Thymus (tissue), 11 donors: ENCODE measurements at regions not wholly inside any gene's neighbourhood (a gene's known extent, or its start where the extent isn't known, plus 50 kb on each side); places are given as distances from the start of the nearest gene placed in this dataset.

Source experiments
- DNase-seq, 9 donors: peaks; one replicate each; pipeline ENCODE4 v3.0.0-alpha.2; 2013; ENCODE audit warnings: low spot score in 9 of 9, low read depth in 6 of 9, missing footprints in 1 of 9
- H3K27ac ChIP-seq, 2 donors: one replicate each; pipeline ENCODE4 v1.5.1; 2013; ENCODE audit warnings: control low read depth in 1 of 2, low read depth in 1 of 2, low read length in 1 of 2, mild to moderate bottlenecking in 1 of 2, moderate library complexity in 1 of 2
- H3K27me3 ChIP-seq, 2 donors: one replicate each; pipeline ENCODE4 v1.5.1; 2013; ENCODE audit warnings: low read length in 1 of 2; ENCODE audit not compliant: control insufficient read depth in 2 of 2, insufficient read depth in 1 of 2
- H3K36me3 ChIP-seq, 2 donors: one replicate each; pipeline ENCODE4 v1.5.1; 2013; ENCODE audit warnings: low read length in 1 of 2, mild to moderate bottlenecking in 1 of 2, moderate library complexity in 1 of 2; ENCODE audit not compliant: control insufficient read depth in 2 of 2, insufficient read depth in 2 of 2
- H3K4me1 ChIP-seq, 2 donors: one replicate each; pipeline ENCODE4 v1.5.1; 2013; ENCODE audit warnings: low read length in 2 of 2; ENCODE audit not compliant: control insufficient read depth in 2 of 2, insufficient read depth in 2 of 2
- H3K4me3 ChIP-seq, 2 donors: one replicate each; pipeline ENCODE4 v1.5.1; 2013; ENCODE audit warnings: low read length in 2 of 2, control low read depth in 1 of 2, mild to moderate bottlenecking in 1 of 2
- H3K9me3 ChIP-seq, 2 donors: one replicate each; pipeline ENCODE4 v1.5.1; 2013; ENCODE audit warnings: low read length in 1 of 2, mild to moderate bottlenecking in 1 of 2; ENCODE audit not compliant: control insufficient read depth in 2 of 2, insufficient read depth in 1 of 2
- WGBS: extraction: QIAGEN DNeasy Blood & Tissue Kit; methylation state at CpG from one replicate; pipeline ENCODE4 v1.1.7; 2013; 5-methylcytosine and 5-hydroxymethylcytosine counted together
- donor health status: healthy.

- no peak for DNase-seq
- no peak overlapping the region for H3K4me3 ChIP-seq
- no peaks in the 10 kb centered on the region for H3K27me3 ChIP-seq
- no peak overlapping the region for H3K27ac ChIP-seq
- 83% methylated on average over 3 of the region's 3 CpGs for WGBS
- no peaks in the 10 kb centered on the region for H3K9me3 ChIP-seq
- H3K36me3 ChIP-seq = no peaks in the 10 kb centered on the region
- H3K4me1 ChIP-seq = no peaks in the 10 kb centered on the region
Measured at GRCh38 chr2:167862782-167863181, 384.6 kb downstream of the STK39 start.

GRCh38 chr2:167862296-167862695 lies 385.1 kb downstream of the STK39 start:
- H3K4me3 ChIP-seq = no peak overlapping the region
- no peaks in the 10 kb centered on the region for H3K9me3 ChIP-seq
- no peak overlapping the region for H3K27ac ChIP-seq
- no peaks in the 10 kb centered on the region for H3K36me3 ChIP-seq
- 94% methylated on average over 4 of the region's 4 CpGs for WGBS
- H3K4me1 ChIP-seq = no peaks in the 10 kb centered on the region
- DNase-seq = no peak
- H3K27me3 ChIP-seq = no peaks in the 10 kb centered on the region

- 63% methylated on average over 2 of the region's 2 CpGs for WGBS
- no peaks in the 10 kb centered on the region for H3K4me1 ChIP-seq
Measured at GRCh38 chr2:167861574-167862193, 385.7 kb downstream of the STK39 start.

GRCh38 chr2:167860082-167860481 lies 387.3 kb downstream of the STK39 start:
- no peak overlapping the region for H3K4me3 ChIP-seq
- no peaks in the 10 kb centered on the region for H3K4me1 ChIP-seq
- no peak overlapping the region for H3K27ac ChIP-seq
- DNase-seq = no peak
- H3K9me3 ChIP-seq = no peaks in the 10 kb centered on the region
- no peaks in the 10 kb centered on the region for H3K36me3 ChIP-seq
- H3K27me3 ChIP-seq = no peaks in the 10 kb centered on the region
- 91% methylated on average over 1 of the region's 1 CpG for WGBS

More at GRCh38 chr2:167861574-167862193, 385.7 kb downstream of the STK39 start:
- Histone ChIP-seq H3K27ac (no peak overlapping the region), H3K27me3 (no peaks in the 10 kb centered on the region), H3K36me3 (no peaks in the 10 kb centered on the region), H3K4me3 (no peak overlapping the region), H3K9me3 (no peaks in the 10 kb centered on the region)
- no peak for DNase-seq

- no peak overlapping the region for H3K27ac ChIP-seq
- no peaks in the 10 kb centered on the region for H3K36me3 ChIP-seq
- H3K27me3 ChIP-seq = no peaks in the 10 kb centered on the region
- H3K4me1 ChIP-seq = no peaks in the 10 kb centered on the region
- no peaks in the 10 kb centered on the region for H3K9me3 ChIP-seq
- 94% methylated on average over 1 of the region's 1 CpG for WGBS
- no peak overlapping the region for H3K4me3 ChIP-seq
- DNase-seq = no peak
Measured at GRCh38 chr2:167859676-167860075, 387.7 kb downstream of the STK39 start.

- H3K4me1 ChIP-seq = no peaks in the 10 kb centered on the region
- H3K9me3 ChIP-seq = no peaks in the 10 kb centered on the region
- H3K36me3 ChIP-seq = no peaks in the 10 kb centered on the region
- H3K27me3 ChIP-seq = no peaks in the 10 kb centered on the region
- no peak overlapping the region for H3K27ac ChIP-seq
- WGBS = 92% methylated on average over 4 of the region's 4 CpGs
- no peak for DNase-seq
- no peak overlapping the region for H3K4me3 ChIP-seq
Measured at GRCh38 chr2:167858086-167858485, 389.3 kb downstream of the STK39 start.

- Histone ChIP-seq H3K27me3 (no peaks in the 10 kb centered on the region), H3K36me3 (no peaks in the 10 kb centered on the region), H3K27ac (no peak overlapping the region), H3K4me3 (no peak overlapping the region), H3K9me3 (no peaks in the 10 kb centered on the region), H3K4me1 (no peaks in the 10 kb centered on the region)
- no peak for DNase-seq
- 94% methylated on average over 1 of the region's 1 CpG for WGBS
Measured at GRCh38 chr2:167857416-167857815, 390.0 kb downstream of the STK39 start.

- DNase-seq = no peak
- no peaks in the 10 kb centered on the region for H3K36me3 ChIP-seq
- no peak overlapping the region for H3K27ac ChIP-seq
- no peak overlapping the region for H3K4me3 ChIP-seq
- H3K9me3 ChIP-seq = no peaks in the 10 kb centered on the region
- H3K4me1 ChIP-seq = no peaks in the 10 kb centered on the region
- H3K27me3 ChIP-seq = no peaks in the 10 kb centered on the region
Measured at GRCh38 chr2:167856190-167856589, 391.2 kb downstream of the STK39 start.

GRCh38 chr2:167855211-167855610 lies 392.2 kb downstream of the STK39 start:
- Histone ChIP-seq H3K36me3 (no peaks in the 10 kb centered on the region), H3K4me1 (no peaks in the 10 kb centered on the region), H3K27me3 (no peaks in the 10 kb centered on the region), H3K27ac (no peak overlapping the region), H3K4me3 (no peak overlapping the region), H3K9me3 (no peaks in the 10 kb centered on the region)
- no peak for DNase-seq
- 93% methylated on average over 2 of the region's 2 CpGs for WGBS

- Histone ChIP-seq H3K4me3 (no peak overlapping the region), H3K4me1 (no peaks in the 10 kb centered on the region), H3K27ac (no peak overlapping the region), H3K36me3 (no peaks in the 10 kb centered on the region), H3K27me3 (no peaks in the 10 kb centered on the region), H3K9me3 (no peaks in the 10 kb centered on the region)
- no peak for DNase-seq
- WGBS = 85% methylated on average over 1 of the region's 1 CpG
Measured at GRCh38 chr2:167853717-167854116, 393.7 kb downstream of the STK39 start.
